Left ventricle myocardium inferior (tissue), 1 donor: ENCODE measurements at regions not wholly inside any gene's neighbourhood (a gene's known extent, or its start where the extent isn't known, plus 50 kb on each side); places are given as distances from the start of the nearest gene placed in this dataset.

Experiments used
- DNase-seq: peaks from one replicate; pipeline ENCODE4 v3.0.0-alpha.2; 2020
- H3K27ac ChIP-seq: fragments of 200-600 bp; replicated peaks from 2 replicates; pipeline ENCODE4 v1.8.0; 2021
- H3K27me3 ChIP-seq: fragments of 200-600 bp; 2 replicates; pipeline ENCODE4 v1.8.0; 2021; ENCODE audit warnings: low read depth
- H3K36me3 ChIP-seq: fragments of 200-600 bp; 2 replicates; pipeline ENCODE4 v1.8.0; 2021
- H3K4me1 ChIP-seq: fragments of 200-600 bp; 2 replicates; pipeline ENCODE4 v1.8.0; 2021
- H3K4me3 ChIP-seq: fragments of 200-600 bp; 2 replicates; pipeline ENCODE4 v1.8.0; 2021; ENCODE audit warnings: mild to moderate bottlenecking, moderate library complexity
- H3K9me3 ChIP-seq: fragments of 200-600 bp; replicated peaks from 2 replicates; pipeline ENCODE4 v1.8.0; 2021
- CTCF ChIP-seq: fragments of 200-600 bp; IDR thresholded peaks from 2 replicates; pipeline ENCODE4 v1.8.0; 2021; ENCODE audit warnings: antibody characterized with exemption, mild to moderate bottlenecking, borderline replicate concordance
- intact Hi-C: fragments of 100-400 bp; cut with micrococcal nuclease; formaldehyde crosslinking; loops from one replicate; pipeline ENCODE4 v1.11.0; 2022
- donor health status: DM: no; HTN: yes; CAD: no; lungs with severe emphysema.

- H3K27me3 ChIP-seq = peaks cover 5% of the 10 kb centered on the region
- TF ChIP-seq CTCF = no peak
- intact Hi-C loops = no loop called here
- H3K27ac ChIP-seq = no peak overlapping the region
- H3K9me3 ChIP-seq = no peaks in the 10 kb centered on the region
- no peaks in the 10 kb centered on the region for H3K4me1 ChIP-seq
- DNase-seq = no peak
- no peak overlapping the region for H3K4me3 ChIP-seq
- H3K36me3 ChIP-seq = no peaks in the 10 kb centered on the region
Observed at GRCh38 chr16:73306901-73307413, 259.0 kb upstream of the ZFHX3 start.

GRCh38 chr16:73304008-73304774 lies 256.3 kb upstream of the ZFHX3 start:
- Histone ChIP-seq H3K27me3 (peaks cover 5% of the 10 kb centered on the region), H3K36me3 (no peaks in the 10 kb centered on the region), H3K4me1 (no peaks in the 10 kb centered on the region), H3K4me3 (no peak overlapping the region), H3K27ac (no peak overlapping the region), H3K9me3 (no peaks in the 10 kb centered on the region)
- intact Hi-C loops = no loop called here
- TF ChIP-seq CTCF = no peak
- DNase-seq = no peak

GRCh38 chr16:73302942-73303341 lies 255.0 kb upstream of the ZFHX3 start:
- H3K4me1 ChIP-seq = no peaks in the 10 kb centered on the region
- no peaks in the 10 kb centered on the region for H3K9me3 ChIP-seq
- no peak overlapping the region for H3K4me3 ChIP-seq
- no peaks in the 10 kb centered on the region for H3K36me3 ChIP-seq
- TF ChIP-seq CTCF = no peak
- intact Hi-C loops = no loop called here
- no peak for DNase-seq
- no peak overlapping the region for H3K27ac ChIP-seq
- peaks cover 5% of the 10 kb centered on the region for H3K27me3 ChIP-seq

DNA sequence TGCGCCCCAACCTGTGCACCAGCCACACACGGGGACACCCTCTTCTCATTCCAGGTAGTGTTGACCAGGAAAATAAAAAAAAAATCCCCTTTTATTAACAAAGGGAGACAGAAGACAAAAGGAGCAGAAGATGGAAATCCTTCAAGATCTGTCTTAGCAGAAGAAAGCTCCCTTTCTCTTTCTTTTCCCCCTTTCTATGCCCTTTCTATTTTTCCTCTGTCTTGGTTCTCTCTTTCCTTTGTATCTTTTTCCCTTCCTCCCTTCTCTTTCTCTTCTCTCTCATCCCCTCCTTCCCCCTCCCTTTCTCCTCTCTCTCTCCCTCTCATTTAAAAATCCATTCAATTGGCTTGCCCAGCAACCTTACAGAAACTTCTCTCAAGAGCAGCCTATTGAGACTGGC lies 254.1 kb upstream of the ZFHX3 start:
- Histone ChIP-seq H3K27me3 (peaks cover 5% of the 10 kb centered on the region), H3K9me3 (no peaks in the 10 kb centered on the region), H3K36me3 (no peaks in the 10 kb centered on the region), H3K27ac (no peak overlapping the region), H3K4me1 (no peaks in the 10 kb centered on the region), H3K4me3 (no peak overlapping the region)
- intact Hi-C loops = no loop called here
- TF ChIP-seq CTCF = no peak
- no peak for DNase-seq

GRCh38 chr16:73299346-73299745 lies 251.4 kb upstream of the ZFHX3 start:
- DNase-seq = no peak
- Histone ChIP-seq H3K4me3 (no peak overlapping the region), H3K4me1 (no peaks in the 10 kb centered on the region), H3K27me3 (peaks cover 4% of the 10 kb centered on the region), H3K36me3 (no peaks in the 10 kb centered on the region), H3K27ac (no peak overlapping the region), H3K9me3 (no peaks in the 10 kb centered on the region)
- intact Hi-C loops = no loop called here
- no peak for TF ChIP-seq CTCF
